ENCODE measurements at regions not wholly inside any gene's neighbourhood (a gene's known extent, or its start where the extent isn't known, plus 50 kb on each side); places are given as distances from the start of the nearest gene placed in this dataset.
"Not testable (repeated sequence)": the region's sequence is repeated elsewhere in the genome, so short reads cannot be mapped to it uniquely, and the experiment has no call there.

GRCh38 chr14:66228267-66228970, 257.8 kb upstream of the CCDC196 start:
- DNase-seq = no peak

- DNase-seq = no peak
Measured at GRCh38 chr14:66231820-66232219, 254.4 kb upstream of the CCDC196 start.

- DNase-seq = no peak
Measured at GRCh38 chr14:66233591-66233990, 252.6 kb upstream of the CCDC196 start.

- no peak for DNase-seq
Measured at GRCh38 chr14:66234411-66234810, 251.8 kb upstream of the CCDC196 start.

GRCh38 chr14:66237741-66238140, 248.4 kb upstream of the CCDC196 start:
- no peak for DNase-seq

GRCh38 chr14:66238969-66239368, 247.2 kb upstream of the CCDC196 start:
- DNase-seq = no peak

- no peak for DNase-seq
Measured at GRCh38 chr14:66239589-66239988, 246.6 kb upstream of the CCDC196 start.

GRCh38 chr14:66240105-66240504, 246.1 kb upstream of the CCDC196 start:
- no peak for DNase-seq

GRCh38 chr14:66242001-66242400, 244.2 kb upstream of the CCDC196 start:
- no peak for DNase-seq

GRCh38 chr14:66244834-66245233, 241.3 kb upstream of the CCDC196 start:
- DNase-seq = no peak

- no peak for DNase-seq
Measured at GRCh38 chr14:66247662-66248193, 238.4 kb upstream of the CCDC196 start.

GRCh38 chr14:66248256-66248655, 237.9 kb upstream of the CCDC196 start:
- no peak for DNase-seq

- no peak for DNase-seq
Measured at GRCh38 chr14:66249544-66249943, 236.6 kb upstream of the CCDC196 start.

- DNase-seq = no peak
Measured at GRCh38 chr14:66254038-66254437, 232.1 kb upstream of the CCDC196 start.

GRCh38 chr14:66268802-66269334, 217.3 kb upstream of the CCDC196 start:
- no peak for DNase-seq

GRCh38 chr14:66272221-66272620, 213.9 kb upstream of the CCDC196 start:
- no peak for DNase-seq

GRCh38 chr14:66273261-66273832, 212.8 kb upstream of the CCDC196 start:
- DNase-seq = no peak

GRCh38 chr14:66278418-66278817, 207.8 kb upstream of the CCDC196 start:
- not testable (repeated sequence) for DNase-seq

GRCh38 chr14:66281036-66281776, 205.0 kb upstream of the CCDC196 start:
- DNase-seq = no peak

- DNase-seq = no peak
Measured at GRCh38 chr14:66284346-66284745, 201.8 kb upstream of the CCDC196 start.

GRCh38 chr14:66288511-66288910, 197.7 kb upstream of the CCDC196 start:
- DNase-seq = no peak

GRCh38 chr14:66291756-66292155, 194.4 kb upstream of the CCDC196 start:
- no peak for DNase-seq

- no peak for DNase-seq
Measured at GRCh38 chr14:66293533-66294105, 192.6 kb upstream of the CCDC196 start.

Data from T-helper 9 cell (primary cell).